WTC11 (cell line): ENCODE measurements at regions not wholly inside any gene's neighbourhood (a gene's known extent, or its start where the extent isn't known, plus 50 kb on each side); places are given as distances from the start of the nearest gene placed in this dataset.

ENCODE experiments used
- ATAC-seq: fragments of 200-7000 bp; cut with Tn5 transposase; 2 replicates; pipeline ENCODE4 v1.10.0; 2021; ENCODE audit warnings: mild to moderate bottlenecking, moderate library complexity
- CTCF ChIA-PET: fragments of 300-600 bp; sonication (Branson Sonifier 250); formaldehyde crosslinking; loops from one replicate; lab custom pipeline; 2021; ENCODE audit warnings: antibody characterized with exemption; lab: Charles Lee
- POLR2A ChIA-PET: fragments of 350-600 bp; sonication (Branson Sonifier 250); formaldehyde crosslinking; loops from one replicate; lab custom pipeline; 2021; ENCODE audit warnings: antibody characterized with exemption; lab: Charles Lee
- DNase-seq: peaks from one replicate; pipeline ENCODE4 v3.0.0; 2021; ENCODE audit warnings: low spot score
- H3K27ac Mint-ChIP-seq: 2 replicates; pipeline ENCODE4 v1.8.0; 2021; ENCODE audit warnings: mixed read lengths
- H3K27me3 Mint-ChIP-seq: 2 replicates; pipeline ENCODE4 v1.8.0; 2021; ENCODE audit warnings: low read depth, mild to moderate bottlenecking, moderate library complexity, mixed read lengths
- H3K36me3 Mint-ChIP-seq: 2 replicates; pipeline ENCODE4 v1.8.0; 2021; ENCODE audit warnings: mixed read lengths
- H3K4me1 Mint-ChIP-seq: 2 replicates; pipeline ENCODE4 v1.8.0; 2022; ENCODE audit warnings: mixed read lengths
- H3K4me3 Mint-ChIP-seq: 2 replicates; pipeline ENCODE4 v1.8.0; 2021; ENCODE audit warnings: mild to moderate bottlenecking, moderate library complexity, mixed read lengths
- H3K9me3 Mint-ChIP-seq: 2 replicates; pipeline ENCODE4 v1.8.0; 2021; ENCODE audit warnings: mixed read lengths
- CBFB ChIP-seq: sonication (generic); formaldehyde crosslinking; IDR thresholded peaks from 2 replicates; pipeline ENCODE4 v1.8.1; 2022; ENCODE audit warnings: mild to moderate bottlenecking, low read depth, missing genetic modification reagents
- FOXK1 ChIP-seq: sonication (generic); formaldehyde crosslinking; IDR thresholded peaks from 2 replicates; pipeline ENCODE4 v1.8.0; 2022; ENCODE audit warnings: mild to moderate bottlenecking, moderate library complexity, missing genetic modification reagents
- FOXP1 ChIP-seq: sonication (generic); formaldehyde crosslinking; IDR thresholded peaks from 2 replicates; pipeline ENCODE4 v1.8.0; 2022; ENCODE audit warnings: missing genetic modification reagents, mild to moderate bottlenecking, moderate library complexity, borderline replicate concordance
- GTF2I ChIP-seq: fragments of 250-450 bp; sonication (Bioruptor Pico); conservative IDR thresholded peaks from 2 replicates; pipeline ENCODE4 v1.4.0; 2021; ENCODE audit warnings: mild to moderate bottlenecking
- HMGA2 ChIP-seq: fragments of 250-450 bp; sonication (Bioruptor Pico); IDR thresholded peaks from 2 replicates; pipeline ENCODE4 v1.4.0; 2021; ENCODE audit warnings: mild to moderate bottlenecking, moderate library complexity
- MXD4 ChIP-seq: fragments of 250-450 bp; sonication (Bioruptor Pico); IDR thresholded peaks from 2 replicates; pipeline ENCODE4 v1.8.0; 2021; ENCODE audit warnings: mild to moderate bottlenecking, moderate library complexity, borderline replicate concordance
- MYBL2 ChIP-seq: sonication (generic); formaldehyde crosslinking; IDR thresholded peaks from 2 replicates; pipeline ENCODE4 v1.8.1; 2023; ENCODE audit warnings: mild to moderate bottlenecking, moderate library complexity, missing genetic modification reagents
- NFE2L1 ChIP-seq: sonication (generic); formaldehyde crosslinking; IDR thresholded peaks from 2 replicates; pipeline ENCODE4 v1.8.1; 2023; ENCODE audit warnings: missing genetic modification reagents
- NR3C1 ChIP-seq: sonication (generic); formaldehyde crosslinking; conservative IDR thresholded peaks from 2 replicates; pipeline ENCODE4 v1.8.1; 2023; ENCODE audit warnings: low read depth, mild to moderate bottlenecking, missing genetic modification reagents
- OVOL2 ChIP-seq: fragments of 250-450 bp; sonication (Bioruptor Pico); IDR thresholded peaks from 2 replicates; pipeline ENCODE4 v1.9.0; 2021; ENCODE audit warnings: mild to moderate bottlenecking, borderline replicate concordance
- PRDM15 ChIP-seq: sonication (generic); formaldehyde crosslinking; IDR thresholded peaks from 2 replicates; pipeline ENCODE4 v1.8.0; 2022; ENCODE audit warnings: missing genetic modification reagents
- PRRX2 ChIP-seq: fragments of 250-450 bp; sonication (Bioruptor Pico); IDR thresholded peaks from 2 replicates; pipeline ENCODE4 v1.8.0; 2021; ENCODE audit warnings: mild to moderate bottlenecking
- SOX15 ChIP-seq: fragments of 250-450 bp; sonication (Bioruptor Pico); IDR thresholded peaks from 2 replicates; pipeline ENCODE4 v1.9.0; 2021; ENCODE audit warnings: mild to moderate bottlenecking
- TP53 ChIP-seq: sonication (generic); formaldehyde crosslinking; IDR thresholded peaks from 2 replicates; pipeline ENCODE4 v1.8.1; 2023; ENCODE audit warnings: mild to moderate bottlenecking, missing genetic modification reagents
- USF2 ChIP-seq: sonication (generic); formaldehyde crosslinking; IDR thresholded peaks from 2 replicates; pipeline ENCODE4 v1.8.1; 2023; ENCODE audit warnings: mild to moderate bottlenecking, missing genetic modification reagents, moderate library complexity
- ZMAT4 ChIP-seq: fragments of 250-450 bp; sonication (Bioruptor Pico); IDR thresholded peaks from 2 replicates; pipeline ENCODE4 v1.9.0; 2021; ENCODE audit warnings: mild to moderate bottlenecking
- ZNF317 ChIP-seq: sonication (generic); formaldehyde crosslinking; IDR thresholded peaks from 2 replicates; pipeline ENCODE4 v1.8.1; 2023; ENCODE audit warnings: low read depth, mild to moderate bottlenecking, moderate library complexity, missing genetic modification reagents, borderline replicate concordance
- ZNF512 ChIP-seq: sonication (generic); formaldehyde crosslinking; IDR thresholded peaks from 2 replicates; pipeline ENCODE4 v1.8.1; 2022; ENCODE audit warnings: missing genetic modification reagents, borderline replicate concordance
- ZNF671 ChIP-seq: fragments of 250-450 bp; sonication (Bioruptor Pico); IDR thresholded peaks from 2 replicates; pipeline ENCODE4 v1.8.0; 2021; ENCODE audit warnings: mild to moderate bottlenecking
- ZSCAN18 ChIP-seq: fragments of 250-450 bp; sonication (Bioruptor Pico); IDR thresholded peaks from 2 replicates; pipeline ENCODE4 v2.1.2; 2022; ENCODE audit warnings: mild to moderate bottlenecking, moderate library complexity
- TF ChIP-seq, protein P1 (sequence below): fragments of 250-450 bp; sonication (Bioruptor Pico); conservative IDR thresholded peaks from 2 replicates; pipeline ENCODE4 v1.9.0; 2021; ENCODE audit warnings: mild to moderate bottlenecking

- no peak for ATAC-seq
- H3K9me3 Mint-ChIP-seq, result no peaks in the 10 kb centered on the region
- no peak overlapping the region for H3K27ac Mint-ChIP-seq
- ChIA-PET CTCF (no interaction called here), POLR2A (no interaction called here)
- H3K4me3 Mint-ChIP-seq, result no peak overlapping the region
- H3K4me1 Mint-ChIP-seq, result peaks cover 4% of the 10 kb centered on the region; the same call in 1 of the 2 replicates
- H3K36me3 Mint-ChIP-seq, result no peaks in the 10 kb centered on the region
- TF ChIP-seq ZMAT4 (CRISPR knock-in tag) (no peak), MXD4 (CRISPR knock-in tag) (no peak), HMGA2 (CRISPR knock-in tag) (no peak), TP53 (CRISPR knock-in tag) (no peak), ZNF671 (CRISPR knock-in tag) (no peak), USF2 (no peak), MYBL2 (CRISPR knock-in tag) (no peak), ZNF512 (CRISPR knock-in tag) (no peak), FOXK1 (CRISPR knock-in tag) (no peak), NR3C1 (CRISPR knock-in tag) (no peak), GTF2I (CRISPR knock-in tag) (no peak), CBFB (no peak), SOX15 (no peak), ZSCAN18 (no peak), PRDM15 (CRISPR knock-in tag) (no peak), FOXP1 (no peak)
- no peaks in the 10 kb centered on the region for H3K27me3 Mint-ChIP-seq
- no peak for DNase-seq
These were observed 346.1 kb upstream of the SMIM21 start for GRCh38 chr18:75773618-75774017.

GRCh38 chr18:75762758-75763157 lies 335.3 kb upstream of the SMIM21 start:
- Mint-ChIP-seq H3K4me3 (no peak overlapping the region), H3K27me3 (no peaks in the 10 kb centered on the region), H3K9me3 (peaks cover 13% of the 10 kb centered on the region), H3K27ac (no peak overlapping the region), H3K4me1 (peaks cover 10% of the 10 kb centered on the region), H3K36me3 (no peaks in the 10 kb centered on the region)
- CTCF ChIA-PET, result no interaction called here
- no peak for TF ChIP-seq ZNF317
- TF ChIP-seq, protein P1, sequence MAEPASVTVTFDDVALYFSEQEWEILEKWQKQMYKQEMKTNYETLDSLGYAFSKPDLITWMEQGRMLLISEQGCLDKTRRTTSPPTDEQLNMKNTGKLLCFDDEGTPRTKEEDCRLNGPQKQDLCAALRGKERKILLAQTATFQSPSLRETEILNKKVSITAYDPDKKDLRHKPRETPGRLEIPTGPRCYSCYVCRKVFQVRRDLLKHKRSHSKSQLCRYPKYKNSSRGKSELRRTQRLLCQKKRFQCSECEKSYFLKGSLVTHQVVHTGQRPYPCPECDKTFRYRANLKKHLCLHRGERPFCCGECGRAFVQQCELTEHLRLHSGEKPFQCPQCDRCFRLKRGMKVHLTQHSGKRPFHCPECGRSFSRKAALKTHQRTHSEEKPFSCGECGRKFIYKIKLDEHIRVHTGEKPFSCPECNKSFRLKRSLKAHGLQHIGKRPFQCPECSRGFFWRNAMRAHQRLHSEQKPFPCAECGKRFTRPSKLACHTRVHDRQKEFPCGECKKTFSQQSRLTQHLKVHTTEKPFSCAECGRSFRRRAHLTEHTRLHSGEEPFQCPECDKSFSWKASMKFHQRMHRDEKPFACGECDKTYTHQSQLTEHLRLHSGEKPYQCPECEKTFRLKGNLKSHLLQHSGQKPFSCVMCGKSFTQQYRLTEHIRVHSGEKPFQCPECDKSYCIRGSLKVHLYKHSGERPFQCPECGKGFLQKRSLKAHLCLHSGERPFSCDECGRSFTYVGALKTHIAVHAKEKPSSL (CRISPR knock-in tag), result no peak
- no peak for TF ChIP-seq OVOL2 (CRISPR knock-in tag)
- TF ChIP-seq NFE2L1 (CRISPR knock-in tag), result no peak
- no peak for TF ChIP-seq PRRX2 (CRISPR knock-in tag)
- DNase-seq, result no peak
- no peak for ATAC-seq
- POLR2A ChIA-PET, result no interaction called here
